Nephron progenitor cell (in vitro differentiated cells): ENCODE measurements at regions not wholly inside any gene's neighbourhood (a gene's known extent, or its start where the extent isn't known, plus 50 kb on each side); places are given as distances from the start of the nearest gene placed in this dataset.
A peak's percentile ranks its signal among the peaks of the same experiment; 100 is the strongest.

Source experiments
- DNase-seq: peaks from one replicate; pipeline ENCODE4 v3.0.0; 2021
- H3K27ac Mint-ChIP-seq: 2 replicates; pipeline ENCODE4 v1.8.0; 2021; ENCODE audit warnings: mild to moderate bottlenecking, moderate library complexity, mixed read lengths
- H3K27me3 Mint-ChIP-seq: 2 replicates; pipeline ENCODE4 v1.8.0; 2021; ENCODE audit warnings: mild to moderate bottlenecking, low read depth, mixed read lengths; ENCODE audit not compliant: poor library complexity
- H3K36me3 Mint-ChIP-seq: 2 replicates; pipeline ENCODE4 v1.8.0; 2021; ENCODE audit warnings: low read depth, mixed read lengths
- H3K4me1 Mint-ChIP-seq: 2 replicates; pipeline ENCODE4 v1.8.0; 2021; ENCODE audit warnings: mixed read lengths
- H3K4me3 Mint-ChIP-seq: 2 replicates; pipeline ENCODE4 v1.8.0; 2021; ENCODE audit warnings: mild to moderate bottlenecking, moderate library complexity, mixed read lengths
- H3K9me3 Mint-ChIP-seq: 2 replicates; pipeline ENCODE4 v1.8.0; 2021; ENCODE audit warnings: mild to moderate bottlenecking, moderate library complexity, mixed read lengths
- TF ChIP-seq, protein P1 (sequence below): fragments of 200-600 bp; sonication (generic); IDR thresholded peaks from 2 replicates; pipeline ENCODE4 v1.5.0; 2021; ENCODE audit warnings: antibody characterized with exemption

DNA sequence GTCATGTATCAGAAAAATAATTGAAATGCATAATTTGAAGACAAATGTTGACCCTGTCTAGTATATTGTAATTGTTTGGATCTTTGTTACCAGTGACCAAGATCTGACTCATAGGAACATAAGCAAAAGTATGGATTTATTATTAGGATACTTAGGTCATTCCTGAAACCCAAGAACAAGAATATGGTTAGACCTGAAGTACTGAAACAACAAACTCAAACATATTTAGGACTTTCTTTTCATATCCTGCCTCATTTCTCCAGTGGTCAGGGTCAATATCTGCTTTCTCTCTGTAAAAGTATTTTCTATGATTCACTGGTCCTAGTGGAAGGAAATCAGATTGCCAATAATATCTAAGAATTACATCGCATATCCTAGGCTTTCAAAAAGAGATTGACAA, 1937.1 kb upstream of the WWC1 start:
- DNase-seq = no peak
- no peaks in the 10 kb centered on the region for H3K27me3 Mint-ChIP-seq
- no peak overlapping the region for H3K27ac Mint-ChIP-seq
- TF ChIP-seq, protein P1, sequence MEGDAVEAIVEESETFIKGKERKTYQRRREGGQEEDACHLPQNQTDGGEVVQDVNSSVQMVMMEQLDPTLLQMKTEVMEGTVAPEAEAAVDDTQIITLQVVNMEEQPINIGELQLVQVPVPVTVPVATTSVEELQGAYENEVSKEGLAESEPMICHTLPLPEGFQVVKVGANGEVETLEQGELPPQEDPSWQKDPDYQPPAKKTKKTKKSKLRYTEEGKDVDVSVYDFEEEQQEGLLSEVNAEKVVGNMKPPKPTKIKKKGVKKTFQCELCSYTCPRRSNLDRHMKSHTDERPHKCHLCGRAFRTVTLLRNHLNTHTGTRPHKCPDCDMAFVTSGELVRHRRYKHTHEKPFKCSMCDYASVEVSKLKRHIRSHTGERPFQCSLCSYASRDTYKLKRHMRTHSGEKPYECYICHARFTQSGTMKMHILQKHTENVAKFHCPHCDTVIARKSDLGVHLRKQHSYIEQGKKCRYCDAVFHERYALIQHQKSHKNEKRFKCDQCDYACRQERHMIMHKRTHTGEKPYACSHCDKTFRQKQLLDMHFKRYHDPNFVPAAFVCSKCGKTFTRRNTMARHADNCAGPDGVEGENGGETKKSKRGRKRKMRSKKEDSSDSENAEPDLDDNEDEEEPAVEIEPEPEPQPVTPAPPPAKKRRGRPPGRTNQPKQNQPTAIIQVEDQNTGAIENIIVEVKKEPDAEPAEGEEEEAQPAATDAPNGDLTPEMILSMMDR = no peak
- H3K9me3 Mint-ChIP-seq = peaks cover 14% of the 10 kb centered on the region
- H3K36me3 Mint-ChIP-seq = no peaks in the 10 kb centered on the region
- no peak overlapping the region for H3K4me3 Mint-ChIP-seq
- peaks cover 13% of the 10 kb centered on the region for H3K4me1 Mint-ChIP-seq

DNA sequence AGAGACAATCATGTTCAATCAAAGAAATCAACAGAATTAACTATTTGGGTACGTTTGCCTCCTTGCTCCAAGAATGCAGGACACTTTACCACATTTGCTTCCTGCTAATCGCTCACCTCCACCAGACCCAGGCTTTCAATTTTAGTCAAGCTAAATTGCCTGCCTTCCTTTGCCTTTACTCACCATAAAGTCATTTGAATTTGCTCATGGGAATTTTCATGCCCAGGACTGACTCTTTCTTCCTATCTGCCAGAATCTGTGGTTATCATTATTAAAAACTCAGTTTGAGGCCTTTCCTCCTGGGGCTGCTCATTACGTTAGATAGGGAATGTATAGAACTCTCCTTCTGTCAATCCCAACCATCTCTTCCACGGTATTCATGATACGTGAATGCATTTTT, 1935.3 kb upstream of the WWC1 start:
- peak overlapping the region; percentile 11 for H3K27ac Mint-ChIP-seq
- TF ChIP-seq, protein P1 = no peak
- no peaks in the 10 kb centered on the region for H3K36me3 Mint-ChIP-seq

DNA sequence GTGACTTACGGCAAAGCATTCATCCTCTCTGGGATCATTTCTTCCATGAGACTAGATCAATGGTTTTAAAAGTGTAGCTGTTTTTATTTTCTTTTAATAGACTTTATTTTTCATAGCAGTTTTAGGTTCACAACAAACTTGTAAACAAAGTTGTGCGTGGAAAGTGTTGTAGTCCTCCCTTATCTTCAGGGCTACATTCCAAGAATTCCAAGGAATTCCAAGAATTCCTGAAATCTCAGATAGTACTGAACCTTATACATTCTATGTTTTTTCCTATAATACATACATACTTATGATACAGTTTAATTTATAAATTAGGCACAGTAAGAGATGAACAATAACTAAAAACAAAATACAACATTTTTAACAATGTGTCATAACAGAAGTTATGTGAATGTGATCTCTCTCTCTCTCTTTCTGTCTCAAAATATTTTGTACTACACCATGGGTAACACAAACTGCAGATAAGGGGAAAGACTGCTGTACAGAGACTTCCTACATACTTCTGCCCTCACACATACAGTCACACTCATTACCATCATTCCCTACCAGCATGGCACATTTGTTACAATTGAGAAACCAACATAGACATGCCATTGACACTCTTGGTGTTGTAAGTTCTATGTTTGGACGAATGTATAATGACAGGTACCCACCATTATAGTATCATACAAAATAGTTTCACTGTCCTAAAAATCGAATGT, 1933.2 kb upstream of the WWC1 start:
- no peak for DNase-seq
- H3K27me3 Mint-ChIP-seq = no peaks in the 10 kb centered on the region
- TF ChIP-seq, protein P1 = no peak
- H3K9me3 Mint-ChIP-seq = peaks cover 35% of the 10 kb centered on the region
- no peaks in the 10 kb centered on the region for H3K36me3 Mint-ChIP-seq
- H3K4me3 Mint-ChIP-seq = no peak overlapping the region
- peaks cover 10% of the 10 kb centered on the region for H3K4me1 Mint-ChIP-seq
- no peak overlapping the region for H3K27ac Mint-ChIP-seq

More for the DNA sequence above, 1935.3 kb upstream of the WWC1 start:
- H3K9me3 Mint-ChIP-seq = peaks cover 18% of the 10 kb centered on the region
- no peak for DNase-seq
- H3K27me3 Mint-ChIP-seq = no peaks in the 10 kb centered on the region
- no peak overlapping the region for H3K4me3 Mint-ChIP-seq
- H3K4me1 Mint-ChIP-seq = peaks cover 4% of the 10 kb centered on the region

DNA sequence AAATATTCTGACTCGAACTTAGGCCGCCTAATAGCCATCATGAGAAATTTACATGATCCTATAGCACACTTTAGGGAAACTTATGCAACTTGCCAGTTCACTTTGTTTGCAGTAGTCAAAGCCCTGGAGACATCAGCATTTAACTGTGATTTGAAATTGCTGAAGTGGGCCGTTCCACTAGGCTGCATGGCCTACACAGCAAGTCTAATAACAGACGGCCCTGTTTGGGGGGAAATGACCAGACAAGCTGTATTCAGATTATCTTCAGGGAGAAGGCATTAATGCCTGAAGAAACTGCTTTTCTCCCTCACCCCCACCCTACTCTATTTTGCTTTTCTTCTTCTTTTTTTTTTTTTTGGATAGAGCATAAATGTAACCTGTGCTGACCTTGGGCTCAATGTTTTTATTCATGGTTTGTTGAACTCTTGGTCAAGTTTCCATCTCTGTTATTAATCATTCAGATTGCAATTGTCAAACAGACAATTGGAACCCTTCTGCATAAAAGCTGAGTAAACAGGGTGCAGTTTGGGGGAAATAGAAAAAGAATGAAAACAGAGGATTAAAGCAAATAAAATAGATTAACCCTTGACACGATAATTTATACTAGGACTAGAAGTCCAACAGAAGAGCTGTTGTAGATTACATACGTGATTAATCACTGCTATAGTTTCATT, 1928.2 kb upstream of the WWC1 start:
- Mint-ChIP-seq H3K4me3 (no peak overlapping the region), H3K4me1 (peaks cover 24% of the 10 kb centered on the region), H3K9me3 (peaks cover 20% of the 10 kb centered on the region), H3K27ac (peak overlapping the region; percentile 55), H3K27me3 (no peaks in the 10 kb centered on the region), H3K36me3 (no peaks in the 10 kb centered on the region)
- TF ChIP-seq, protein P1 = no peak
- DNase-seq = no peak

DNA sequence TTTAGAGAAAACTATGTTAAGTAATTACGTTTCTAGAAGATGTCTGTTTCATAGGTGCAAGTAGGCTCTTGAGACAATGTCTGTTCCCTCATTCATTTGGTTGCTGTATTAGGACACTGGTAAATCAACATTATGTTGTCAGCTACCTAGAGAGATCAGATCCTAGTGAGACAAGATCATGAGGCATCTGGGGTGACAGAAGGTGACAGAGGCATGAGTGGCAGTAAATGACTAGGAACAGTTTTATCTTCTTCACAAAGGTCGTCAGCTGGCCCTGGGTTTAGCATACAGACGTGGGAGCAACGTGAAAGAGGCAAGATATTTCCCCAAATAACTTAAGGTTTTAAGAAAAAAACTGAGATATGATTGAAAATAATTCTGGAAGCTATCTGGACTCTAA, 1926.3 kb upstream of the WWC1 start:
- TF ChIP-seq, protein P1 = no peak
- H3K4me3 Mint-ChIP-seq = no peak overlapping the region
- no peaks in the 10 kb centered on the region for H3K27me3 Mint-ChIP-seq
- peaks cover 20% of the 10 kb centered on the region for H3K9me3 Mint-ChIP-seq
- H3K27ac Mint-ChIP-seq = no peak overlapping the region
- no peaks in the 10 kb centered on the region for H3K36me3 Mint-ChIP-seq
- H3K4me1 Mint-ChIP-seq = peaks cover 43% of the 10 kb centered on the region
- DNase-seq = no peak

DNA sequence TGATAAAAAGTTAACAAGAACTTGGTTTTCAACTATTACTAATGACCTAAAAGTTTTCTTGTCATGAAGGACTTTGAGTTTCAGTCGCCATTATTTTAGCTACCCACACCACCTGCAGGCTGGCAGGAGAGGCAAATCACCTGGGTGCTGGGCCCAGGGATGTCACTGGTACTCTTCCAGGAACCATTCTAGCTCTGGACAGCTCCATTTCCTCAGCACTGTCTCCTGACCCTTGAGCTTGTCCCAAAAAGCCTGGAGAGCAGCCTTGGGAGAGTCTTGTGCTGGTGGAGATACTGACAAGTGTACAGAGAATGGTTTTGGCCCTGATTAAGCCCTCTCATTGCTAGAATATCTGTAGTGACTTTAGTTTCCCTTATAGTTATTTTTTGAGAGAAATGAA, 1924.1 kb upstream of the WWC1 start:
- H3K4me3 Mint-ChIP-seq = no peak overlapping the region
- DNase-seq = no peak
- H3K27me3 Mint-ChIP-seq = no peaks in the 10 kb centered on the region
- H3K36me3 Mint-ChIP-seq = no peaks in the 10 kb centered on the region
- peaks cover 43% of the 10 kb centered on the region for H3K4me1 Mint-ChIP-seq
- no peak overlapping the region for H3K27ac Mint-ChIP-seq
- H3K9me3 Mint-ChIP-seq = peaks cover 6% of the 10 kb centered on the region
- TF ChIP-seq, protein P1 = no peak
